ENCODE measurements at regions not wholly inside any gene's neighbourhood (a gene's known extent, or its start where the extent isn't known, plus 50 kb on each side); places are given as distances from the start of the nearest gene placed in this dataset.

DNA sequence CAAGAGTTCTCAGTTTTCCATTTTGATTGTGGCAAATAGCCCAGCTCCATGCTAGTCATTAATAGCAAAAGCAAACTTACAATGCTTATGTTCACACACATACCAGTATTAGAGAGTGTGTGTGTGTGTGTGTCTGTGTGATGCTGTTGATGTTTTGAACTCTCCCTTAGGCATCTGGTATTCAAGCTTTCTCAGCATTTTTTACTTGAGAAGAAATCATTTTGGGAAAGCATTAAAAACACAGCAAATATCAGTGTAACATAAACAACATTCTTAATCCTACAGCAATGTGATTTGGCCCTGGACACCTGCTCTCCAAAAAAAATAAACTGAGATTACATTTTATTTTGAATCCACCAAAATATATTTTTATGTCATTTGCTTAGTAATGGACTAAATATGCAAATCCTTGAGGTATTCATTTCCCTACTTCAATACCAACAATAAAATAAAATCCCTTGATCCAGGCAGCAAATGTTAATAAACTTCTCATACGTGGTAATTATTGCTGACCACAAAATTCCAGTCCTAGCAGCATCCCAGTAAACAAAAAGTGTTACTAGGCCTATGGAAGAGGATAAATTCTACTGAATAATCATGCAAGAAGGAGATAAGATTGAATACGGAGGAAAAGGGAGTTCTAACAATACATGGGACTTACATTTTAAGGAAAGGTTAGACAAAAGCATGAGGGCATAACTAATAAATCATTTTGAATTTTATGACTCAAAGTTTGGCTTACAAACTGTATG, 249.5 kb upstream of the CLEC14A start:
- TF ChIP-seq GATA2 (IDR thresholded peaks at IDR 0.05; ENCODE audit: low read depth, low read length) (no peak), GATA3 (IDR thresholded peaks at IDR 0.05; ENCODE audit: low read depth, low read length) (no peak)

All from SH-SY5Y (cell line).